GM12878 (cell line): ENCODE measurements at regions not wholly inside any gene's neighbourhood (a gene's known extent, or its start where the extent isn't known, plus 50 kb on each side); places are given as distances from the start of the nearest gene placed in this dataset.

ENCODE experiments used
- CHD2 ChIP-seq: IDR thresholded peaks from 2 replicates; pipeline ENCODE4 v1.6.1; 2011; ENCODE audit warnings: low read depth, low read length, improper control_type of control experiment, borderline replicate concordance
- CREB1 ChIP-seq: IDR thresholded peaks from 2 replicates; pipeline ENCODE4 v1.6.1; 2012; ENCODE audit warnings: low read depth, mild to moderate bottlenecking, inconsistent platforms
- EP300 ChIP-seq, 2 experiments: fragments of 150-350 bp in 1 of 2; IDR thresholded peaks; 2 replicates each; pipeline ENCODE4 v1.6.1; 2011 to 2012; ENCODE audit warnings: low read depth in 2 of 2, low read length in 2 of 2, borderline replicate concordance in 1 of 2, improper control_type of control experiment in 1 of 2, inconsistent platforms in 1 of 2; ENCODE audit not compliant: control insufficient read depth in 1 of 2
- RAD51 ChIP-seq: fragments of 450-650 bp; IDR thresholded peaks from 2 replicates; pipeline ENCODE4 v1.6.1; 2016; ENCODE audit warnings: moderate library complexity, mild to moderate bottlenecking, inconsistent platforms
- TAF1 ChIP-seq: IDR thresholded peaks from 2 replicates; pipeline ENCODE4 v1.6.1; 2011; ENCODE audit warnings: mild to moderate bottlenecking, low read depth, low read length, borderline replicate concordance

DNA sequence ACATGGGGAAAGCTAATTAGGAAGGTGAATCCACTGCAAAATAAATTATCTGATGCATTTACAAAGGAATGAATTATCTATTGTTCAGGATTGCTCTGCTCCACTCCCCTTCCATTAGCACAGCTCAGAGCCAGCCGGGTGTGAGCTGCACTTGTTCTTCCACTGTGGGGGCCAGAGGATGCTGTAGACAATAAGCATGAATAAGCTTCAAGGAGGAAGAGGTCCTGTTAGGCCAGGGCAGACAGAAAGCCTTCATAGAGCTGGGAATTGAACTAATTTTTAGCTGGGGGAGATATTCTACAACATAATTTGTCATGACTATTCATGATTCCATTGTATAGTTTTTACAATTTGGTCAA, 137.6 kb upstream of the MAX start:
- TF ChIP-seq CHD2 (no peak), EP300 (IDR thresholded peaks at IDR 0.05; ENCODE audit: borderline replicate concordance in 1 of 2, control insufficient read depth in 1 of 2, low read depth in 2 of 2, low read length in 2 of 2) (no peak), CREB1 (no peak), RAD51 (no peak), TAF1 (no peak)
